KMS-11 (cell line): ENCODE measurements at regions not wholly inside any gene's neighbourhood (a gene's known extent, or its start where the extent isn't known, plus 50 kb on each side); places are given as distances from the start of the nearest gene placed in this dataset.

Source experiments
- H2AFZ ChIP-seq: fragments of 200-600 bp; sonication (generic); 2 replicates; pipeline ENCODE4 v1.6.1; 2016; ENCODE audit warnings: antibody characterized with exemption, mixed run types, low read depth
- H3K27ac ChIP-seq: fragments of 200-600 bp; sonication (generic); 2 replicates; pipeline ENCODE4 v1.6.1; 2016; ENCODE audit warnings: mild to moderate bottlenecking, mixed run types
- H3K27me3 ChIP-seq: fragments of 200-600 bp; sonication (generic); 2 replicates; pipeline ENCODE4 v1.6.1; 2017; ENCODE audit warnings: mild to moderate bottlenecking, low read depth, mixed run types, moderate library complexity; ENCODE audit not compliant: insufficient read depth
- H3K36me3 ChIP-seq: fragments of 200-600 bp; sonication (generic); 2 replicates; pipeline ENCODE4 v1.6.1; 2017; ENCODE audit warnings: mild to moderate bottlenecking, mixed run types; ENCODE audit not compliant: insufficient read depth
- H3K4me1 ChIP-seq: fragments of 200-600 bp; sonication (generic); 2 replicates; pipeline ENCODE4 v1.6.1; 2016; ENCODE audit warnings: mild to moderate bottlenecking, low read depth, mixed run types; ENCODE audit not compliant: poor library complexity, severe bottlenecking
- H3K4me2 ChIP-seq: fragments of 200-600 bp; sonication (generic); 2 replicates; pipeline ENCODE4 v1.7.0; 2016; ENCODE audit warnings: mild to moderate bottlenecking, mixed run types
- H3K4me3 ChIP-seq: fragments of 200-600 bp; sonication (generic); IDR thresholded peaks from 2 replicates; pipeline ENCODE4 v1.6.1; 2017; ENCODE audit warnings: low read depth, low read length, mixed read lengths; ENCODE audit not compliant: insufficient read depth
- H3K79me2 ChIP-seq: fragments of 200-600 bp; sonication (generic); 2 replicates; pipeline ENCODE4 v1.6.1; 2016; ENCODE audit warnings: low read depth, mixed run types; ENCODE audit not compliant: insufficient read depth
- H3K9ac ChIP-seq: fragments of 200-600 bp; sonication (generic); 2 replicates; pipeline ENCODE4 v1.6.1; 2016; ENCODE audit warnings: mild to moderate bottlenecking, mixed run types
- H4K20me1 ChIP-seq: fragments of 200-600 bp; sonication (generic); 2 replicates; pipeline ENCODE4 v1.6.1; 2016; ENCODE audit warnings: mild to moderate bottlenecking, mixed run types; ENCODE audit not compliant: insufficient read depth
- CTCF ChIP-seq: fragments of 200-600 bp; sonication (generic); conservative IDR thresholded peaks from 2 replicates; pipeline ENCODE4 v1.6.1; 2017; ENCODE audit warnings: low read depth, mild to moderate bottlenecking, antibody characterized with exemption, low read length, moderate library complexity, mixed read lengths

- no peaks in the 10 kb centered on the region for H3K27me3 ChIP-seq
- H3K9ac ChIP-seq = no peak overlapping the region
- H4K20me1 ChIP-seq = no peaks in the 10 kb centered on the region
- no peak overlapping the region for H3K4me2 ChIP-seq
- H3K79me2 ChIP-seq = no peaks in the 10 kb centered on the region
- H3K27ac ChIP-seq = no peak overlapping the region
- H3K36me3 ChIP-seq = no peaks in the 10 kb centered on the region
- H2AFZ ChIP-seq = no peak overlapping the region
- H3K4me1 ChIP-seq = no peaks in the 10 kb centered on the region
- no peak overlapping the region for H3K4me3 ChIP-seq
- TF ChIP-seq CTCF = no peak
Observed at GRCh38 chr5:87164409-87164808, 103.3 kb upstream of the RASA1 start.

- no peak overlapping the region for H3K4me2 ChIP-seq
- no peak for TF ChIP-seq CTCF
- H2AFZ ChIP-seq = no peak overlapping the region
- no peaks in the 10 kb centered on the region for H3K27me3 ChIP-seq
- H3K79me2 ChIP-seq = no peaks in the 10 kb centered on the region
- H3K4me1 ChIP-seq = no peaks in the 10 kb centered on the region
- no peak overlapping the region for H3K4me3 ChIP-seq
- no peak overlapping the region for H3K9ac ChIP-seq
- no peaks in the 10 kb centered on the region for H3K36me3 ChIP-seq
- H4K20me1 ChIP-seq = no peaks in the 10 kb centered on the region
- H3K27ac ChIP-seq = no peak overlapping the region
Observed at GRCh38 chr5:87169300-87169991, 98.2 kb upstream of the RASA1 start.

DNA sequence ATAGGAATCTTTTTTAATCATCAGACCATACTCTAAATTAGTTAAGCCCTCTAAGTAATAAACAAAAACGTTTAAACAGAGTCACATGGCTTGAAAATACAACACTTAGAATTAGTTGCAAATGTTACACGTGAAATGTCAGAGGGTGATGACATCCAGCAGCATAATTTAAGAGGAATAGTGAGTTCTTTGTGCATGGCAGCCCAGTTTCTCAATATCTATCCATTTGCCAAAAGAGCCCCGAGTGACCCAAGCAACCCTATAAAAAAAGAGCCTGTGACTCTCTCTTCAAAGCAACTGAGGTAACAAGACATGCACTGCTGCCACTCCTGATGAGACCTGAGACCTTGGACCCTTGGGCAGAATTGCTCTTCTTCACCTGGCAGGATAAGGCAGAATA lies 96.9 kb upstream of the RASA1 start:
- no peaks in the 10 kb centered on the region for H3K4me1 ChIP-seq
- no peak overlapping the region for H2AFZ ChIP-seq
- no peak overlapping the region for H3K27ac ChIP-seq
- TF ChIP-seq CTCF = no peak
- no peaks in the 10 kb centered on the region for H3K27me3 ChIP-seq
- H3K79me2 ChIP-seq = no peaks in the 10 kb centered on the region
- H3K4me2 ChIP-seq = no peak overlapping the region
- no peak overlapping the region for H3K9ac ChIP-seq
- no peaks in the 10 kb centered on the region for H4K20me1 ChIP-seq
- H3K36me3 ChIP-seq = no peaks in the 10 kb centered on the region
- H3K4me3 ChIP-seq = no peak overlapping the region

DNA sequence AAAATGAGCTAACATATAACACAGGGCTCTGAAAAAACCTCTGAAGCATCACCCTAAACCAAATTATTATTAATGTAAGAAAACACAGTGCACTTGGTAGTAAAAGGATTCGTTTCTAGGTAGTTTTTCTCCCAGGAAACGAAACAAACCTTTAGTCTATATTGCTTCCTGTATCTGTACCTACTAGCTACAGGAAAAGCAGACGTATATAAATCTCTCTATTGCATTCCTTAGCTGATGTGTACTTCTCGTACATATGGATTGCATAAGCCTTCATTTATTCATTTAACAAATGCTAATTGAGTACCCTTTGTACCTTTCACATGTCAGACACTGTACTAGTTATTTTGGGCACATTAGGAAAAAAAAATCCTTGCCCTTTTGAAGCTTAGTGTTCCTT lies 85.0 kb upstream of the RASA1 start:
- no peak overlapping the region for H2AFZ ChIP-seq

More for the DNA sequence above, 85.0 kb upstream of the RASA1 start:
- no peak for TF ChIP-seq CTCF
- H3K4me2 ChIP-seq = no peak overlapping the region
- no peaks in the 10 kb centered on the region for H4K20me1 ChIP-seq
- no peak overlapping the region for H3K4me3 ChIP-seq
- no peak overlapping the region for H3K9ac ChIP-seq
- no peaks in the 10 kb centered on the region for H3K79me2 ChIP-seq
- no peaks in the 10 kb centered on the region for H3K27me3 ChIP-seq
- H3K27ac ChIP-seq = no peak overlapping the region
- no peaks in the 10 kb centered on the region for H3K36me3 ChIP-seq
- no peaks in the 10 kb centered on the region for H3K4me1 ChIP-seq
